OCI-M1 (cell line): ENCODE measurements at regions not wholly inside any gene's neighbourhood (a gene's known extent, or its start where the extent isn't known, plus 50 kb on each side); places are given as distances from the start of the nearest gene placed in this dataset.

Experiments
- DNase-seq: peaks from one replicate; lab custom pipeline; 2025; lab: John Stamatoyannopoulos, UW

- DNase-seq = no peak
These were observed 138.5 kb downstream of the RBM26 start for GRCh38 chr13:79267560-79267959.

GRCh38 chr13:79258489-79258888 lies 147.6 kb downstream of the RBM26 start:
- peak; percentile 66 for DNase-seq

DNA sequence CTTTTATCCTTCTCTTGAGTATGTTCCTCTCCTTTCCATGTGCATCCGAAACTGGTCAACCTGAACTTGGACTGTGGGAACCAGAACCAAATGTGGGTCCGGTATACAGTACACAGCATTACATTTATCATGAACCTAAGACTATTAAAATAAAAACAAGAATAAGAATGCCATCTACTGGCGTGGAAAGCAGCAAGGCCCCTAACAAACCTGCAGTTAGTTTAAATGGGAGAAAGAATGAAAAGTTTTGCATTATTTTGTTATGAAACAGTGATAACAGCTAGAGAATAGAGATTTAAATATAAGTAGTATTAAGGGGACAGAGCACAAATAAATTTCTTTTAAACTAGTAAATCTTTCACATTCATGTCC lies 159.5 kb downstream of the RBM26 start:
- peak; percentile 64 for DNase-seq

DNA sequence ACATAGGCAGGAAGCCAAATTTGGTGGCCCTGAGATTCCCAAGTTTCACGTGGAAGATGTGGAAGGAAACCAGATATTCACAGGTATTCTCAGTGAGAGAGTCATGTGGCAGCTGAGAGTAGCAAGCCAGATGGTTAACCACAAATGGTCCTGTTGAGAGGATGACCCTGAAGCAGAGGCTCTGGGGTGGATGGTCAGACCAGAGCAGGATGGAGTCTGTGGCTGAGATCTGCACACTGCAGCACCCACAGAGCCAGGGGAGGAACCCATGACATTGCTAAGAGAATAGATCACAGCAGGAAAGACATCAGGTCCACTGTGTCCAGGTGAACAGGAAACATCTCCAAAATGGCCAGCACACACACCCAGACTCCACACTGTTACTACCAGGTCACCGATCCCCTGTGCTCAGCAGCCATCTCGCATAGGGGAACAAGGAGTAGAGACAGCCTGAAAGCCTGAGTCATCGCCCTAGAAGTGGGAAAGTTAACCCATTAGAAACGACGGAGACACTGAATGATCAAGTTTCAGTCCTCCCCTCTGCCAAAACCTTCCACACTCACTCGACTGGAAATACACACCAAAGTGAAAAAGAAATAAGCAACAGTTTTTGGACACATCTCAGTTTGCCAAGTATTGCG lies 160.0 kb downstream of the RBM26 start:
- peak; percentile 47 for DNase-seq

GRCh38 chr13:79241697-79242096 lies 164.4 kb downstream of the RBM26 start:
- no peak for DNase-seq

- DNase-seq = no peak
These were observed 168.1 kb downstream of the RBM26 start for GRCh38 chr13:79237981-79238380.

DNA sequence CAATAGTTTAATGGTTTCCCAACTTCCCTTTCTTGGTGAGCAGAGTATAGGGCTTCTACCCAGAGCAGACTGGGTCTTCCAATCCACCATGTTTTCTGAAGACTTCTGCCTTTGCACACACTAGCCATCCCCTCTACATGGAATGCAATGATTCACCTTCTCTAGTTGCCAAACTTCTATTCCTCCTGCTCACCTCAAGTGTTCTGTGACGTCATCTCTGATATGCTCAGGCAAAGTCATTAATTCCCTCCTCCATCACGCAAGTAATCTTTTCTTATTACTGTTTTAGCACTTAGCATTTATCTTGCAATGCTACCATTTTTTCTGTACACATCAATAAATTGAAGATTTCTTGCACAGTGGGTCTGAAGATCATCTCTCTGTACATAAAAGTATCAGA lies 174.2 kb downstream of the RBM26 start:
- peak; percentile 7 for DNase-seq

- DNase-seq = no peak
These were observed 176.3 kb downstream of the RBM26 start for GRCh38 chr13:79229761-79230160.

GRCh38 chr13:79228972-79229371 lies 177.1 kb downstream of the RBM26 start:
- DNase-seq = no peak

GRCh38 chr13:79227418-79227817 lies 178.6 kb downstream of the RBM26 start:
- no peak for DNase-seq

DNA sequence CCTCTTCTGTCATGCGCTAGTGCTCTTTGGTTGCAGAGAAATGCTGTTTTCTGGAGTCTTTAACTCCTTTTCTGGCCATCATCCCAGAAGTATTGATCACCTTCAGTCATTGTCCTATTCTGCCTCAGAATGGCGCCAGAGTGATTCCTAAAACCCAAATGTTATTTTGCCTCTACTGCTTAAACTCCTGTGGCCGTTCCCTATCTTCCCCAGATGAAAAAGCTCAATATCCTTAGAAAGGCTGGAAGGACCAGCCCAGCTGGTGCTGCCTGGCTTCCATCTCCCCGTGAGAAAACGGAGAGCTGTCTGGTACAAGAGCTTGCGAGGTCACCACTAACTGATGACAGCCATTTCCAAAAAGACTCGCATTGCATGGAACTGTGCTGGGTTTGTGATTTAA lies 179.1 kb downstream of the RBM26 start:
- DNase-seq = no peak

- DNase-seq = no peak
These were observed 179.8 kb downstream of the RBM26 start for GRCh38 chr13:79226250-79226649.

- no peak for DNase-seq
These were observed 180.4 kb downstream of the RBM26 start for GRCh38 chr13:79225487-79226232.

DNA sequence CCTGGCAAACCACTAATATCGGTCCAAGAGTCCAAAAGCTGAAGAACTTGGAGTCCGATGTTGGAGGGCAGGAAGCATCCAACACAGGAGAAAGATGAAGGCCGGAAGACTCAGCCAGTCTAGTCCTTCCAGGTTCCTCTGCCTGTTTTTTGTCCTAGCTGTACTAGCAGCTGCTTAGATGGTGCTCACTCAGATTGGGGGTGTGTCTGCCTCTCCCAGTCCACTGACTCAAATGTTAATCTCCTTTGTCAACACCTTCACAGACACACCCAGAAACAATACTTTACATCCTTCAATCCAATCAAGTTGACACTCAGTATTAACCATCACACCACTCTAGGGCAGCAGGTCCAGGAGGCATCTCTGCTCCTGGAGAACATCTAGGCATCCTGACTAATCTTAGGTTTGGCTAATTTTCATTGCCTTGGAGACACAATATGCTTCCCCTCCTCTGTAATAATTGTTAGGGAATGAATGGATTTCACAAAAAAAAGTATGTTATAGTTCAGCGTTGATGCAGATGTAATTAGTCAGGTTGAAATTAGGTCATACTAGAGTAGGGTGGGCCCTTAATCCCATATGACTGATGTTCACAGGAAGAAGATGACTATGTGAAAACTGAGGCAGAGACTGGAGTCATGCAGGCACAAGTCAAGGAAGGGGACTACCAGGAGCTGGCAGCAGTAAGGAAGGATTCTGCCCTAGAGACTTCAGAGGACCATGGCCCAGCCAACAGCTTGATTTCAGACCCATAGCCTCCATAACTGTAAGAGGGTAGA lies 183.4 kb downstream of the RBM26 start:
- no peak for DNase-seq

DNA sequence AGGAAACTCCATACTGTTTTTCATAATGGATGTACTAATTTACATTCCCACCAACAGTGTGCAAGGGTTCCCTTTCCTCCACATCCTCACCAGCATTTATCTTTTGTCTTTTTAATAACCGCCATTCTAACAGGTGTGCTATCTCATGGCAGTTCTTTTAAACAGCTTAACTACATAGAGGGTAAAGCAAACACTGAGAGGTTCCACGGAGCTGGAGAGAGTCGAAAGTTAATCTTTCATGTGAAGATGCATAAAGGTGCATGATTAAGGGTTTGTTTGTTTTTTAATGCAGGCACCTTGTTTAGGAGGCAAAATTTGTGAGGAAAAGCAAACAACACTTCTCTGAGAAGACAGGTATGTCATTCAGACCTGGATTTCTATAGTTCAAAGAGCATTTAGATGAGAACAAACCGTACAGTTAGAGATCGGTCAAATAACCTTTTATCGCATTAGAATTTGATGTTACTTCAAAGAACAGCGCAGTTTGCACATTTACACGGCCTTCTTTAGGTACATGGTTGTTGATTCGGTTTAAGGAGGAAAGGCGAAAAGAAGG lies 193.9 kb downstream of the RBM26 start:
- no peak for DNase-seq

DNA sequence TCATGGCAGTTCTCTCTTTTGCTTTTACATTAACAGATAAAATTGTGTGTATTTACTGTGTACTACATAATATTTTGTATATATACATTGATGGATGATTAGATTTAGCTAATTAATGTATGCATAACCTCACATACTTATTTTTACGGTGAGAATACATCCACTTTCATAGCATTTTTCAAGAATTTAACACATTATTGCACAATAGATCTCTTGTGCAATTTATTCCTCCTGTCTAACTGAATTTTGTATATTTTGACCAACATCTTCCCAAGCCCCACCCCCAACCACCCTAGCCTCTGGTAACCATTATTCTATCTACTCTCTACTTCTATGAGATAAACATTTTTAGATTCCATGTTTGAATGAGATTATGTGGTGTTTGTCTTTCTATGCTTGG lies 194.7 kb downstream of the RBM26 start:
- DNase-seq = peak; percentile 41

DNA sequence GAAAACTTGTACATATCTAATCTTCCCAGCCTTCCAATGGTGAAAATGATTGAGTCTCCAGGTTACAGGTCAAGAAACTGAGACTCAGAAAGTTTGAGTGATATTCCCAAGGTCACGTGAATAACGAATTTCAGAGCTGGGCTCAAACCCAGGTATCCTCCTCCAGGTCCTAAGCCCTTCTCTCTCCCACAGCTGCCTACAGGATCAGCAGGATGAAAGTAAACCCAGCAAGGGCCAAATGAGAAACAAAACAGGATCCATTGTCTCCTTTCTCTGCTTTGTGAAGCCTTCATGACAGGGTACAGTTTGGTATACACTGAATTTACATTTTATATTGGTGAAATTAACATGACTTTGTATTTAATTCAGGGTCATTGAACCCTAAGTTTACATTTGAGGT lies 208.1 kb downstream of the RBM26 start:
- no peak for DNase-seq

DNA sequence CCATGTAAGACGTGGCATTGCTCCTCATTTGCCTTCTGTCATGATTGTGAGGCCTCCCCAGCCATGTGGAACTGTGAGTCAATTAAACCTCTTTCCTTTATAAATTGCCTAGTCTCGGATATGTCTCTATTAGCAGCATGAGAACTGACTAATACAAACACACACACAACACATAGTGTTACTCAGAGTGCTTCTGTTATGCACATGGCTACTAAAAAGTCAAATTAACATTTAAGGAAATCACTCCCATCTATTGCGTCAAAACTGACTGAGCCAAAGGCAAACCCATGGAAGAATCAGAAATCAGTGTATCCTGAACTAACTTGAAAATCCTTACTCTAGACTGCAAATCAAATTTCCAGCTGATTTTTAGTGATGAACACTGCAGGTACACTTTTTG lies 209.2 kb downstream of the RBM26 start:
- no peak for DNase-seq

DNA sequence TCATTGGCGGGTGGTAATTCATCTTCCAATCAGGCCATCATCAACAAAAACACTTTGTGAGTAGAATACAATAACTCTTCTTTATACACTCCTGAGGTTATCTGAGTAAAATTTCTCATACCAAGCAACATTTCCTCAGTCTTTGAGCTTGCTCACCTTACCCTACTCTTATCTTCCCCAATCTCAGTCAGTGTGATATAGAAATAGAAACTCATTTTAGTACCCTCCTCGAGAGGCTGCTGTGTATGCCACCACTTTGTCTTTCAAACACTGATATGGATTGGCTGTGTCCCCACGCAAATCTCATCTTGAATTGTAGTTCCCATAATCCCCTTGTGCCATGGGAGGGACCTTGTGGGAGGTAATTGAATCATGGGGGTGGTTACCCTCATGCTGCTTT lies 209.7 kb downstream of the RBM26 start:
- no peak for DNase-seq

GRCh38 chr13:79194727-79195126 lies 211.3 kb downstream of the RBM26 start:
- DNase-seq = no peak

- peak; percentile 47 for DNase-seq
These were observed 211.8 kb downstream of the RBM26 start for GRCh38 chr13:79194272-79194671.

GRCh38 chr13:79191501-79191900 lies 214.6 kb downstream of the RBM26 start:
- peak; percentile 59 for DNase-seq

DNA sequence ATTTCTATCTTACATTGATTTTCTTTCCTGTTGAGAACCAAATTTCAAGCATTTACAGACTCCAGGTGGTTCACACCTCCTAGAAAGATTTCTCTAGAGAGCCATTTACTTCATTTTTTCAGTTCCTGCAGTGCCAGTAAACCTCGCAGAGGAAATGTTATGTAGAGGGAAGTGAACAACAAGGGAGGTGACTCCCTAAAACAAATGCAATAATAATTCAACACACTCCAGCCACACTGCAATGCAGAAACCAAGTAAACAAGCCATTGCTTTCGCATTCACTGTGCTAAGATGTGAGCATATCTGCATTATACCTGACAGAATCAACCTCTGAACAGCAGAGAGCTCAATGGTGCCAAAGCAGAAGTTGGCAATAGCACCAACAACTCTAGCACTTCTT lies 215.1 kb downstream of the RBM26 start:
- peak; percentile 51 for DNase-seq
